ENCODE measurements at regions not wholly inside any gene's neighbourhood (a gene's known extent, or its start where the extent isn't known, plus 50 kb on each side); places are given as distances from the start of the nearest gene placed in this dataset.

GRCh38 chr11:109554951-109555350 lies 133.0 kb downstream of the C11orf87 start:
- no peak for DNase-seq (ENCODE audit: low read depth in 2 of 2)

- DNase-seq (ENCODE audit: low read depth in 2 of 2): no peak
Measured at GRCh38 chr11:109564241-109564640, 142.3 kb downstream of the C11orf87 start.

- DNase-seq (ENCODE audit: low read depth in 2 of 2): no peak
Measured at GRCh38 chr11:109582470-109582869, 160.5 kb downstream of the C11orf87 start.

- no peak for DNase-seq (ENCODE audit: low read depth in 2 of 2)
Measured at GRCh38 chr11:109584001-109584972, 162.3 kb downstream of the C11orf87 start.

- no peak for DNase-seq (ENCODE audit: low read depth in 2 of 2)
Measured at GRCh38 chr11:109586789-109587188, 164.8 kb downstream of the C11orf87 start.

DNA sequence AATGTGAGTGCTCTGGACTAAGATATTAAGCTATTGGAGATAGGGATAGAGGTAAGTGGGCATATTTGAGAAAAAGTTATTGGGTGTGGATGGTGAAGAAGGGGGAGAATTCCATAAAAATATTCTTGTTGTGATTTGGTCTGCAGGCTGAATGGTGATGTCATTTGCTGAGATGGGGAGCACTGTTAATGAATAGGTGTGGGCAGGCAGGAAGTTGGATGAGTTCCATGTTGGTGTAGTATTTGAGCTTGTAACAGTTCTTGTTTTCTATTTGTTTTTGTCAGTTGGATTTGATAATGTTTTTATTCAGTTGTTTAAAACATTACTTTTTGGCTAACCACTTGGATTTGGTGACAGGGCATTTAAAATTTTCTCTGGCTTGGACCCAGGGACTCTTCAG lies 168.8 kb downstream of the C11orf87 start:
- no peak for DNase-seq (ENCODE audit: low read depth in 2 of 2)

DNA sequence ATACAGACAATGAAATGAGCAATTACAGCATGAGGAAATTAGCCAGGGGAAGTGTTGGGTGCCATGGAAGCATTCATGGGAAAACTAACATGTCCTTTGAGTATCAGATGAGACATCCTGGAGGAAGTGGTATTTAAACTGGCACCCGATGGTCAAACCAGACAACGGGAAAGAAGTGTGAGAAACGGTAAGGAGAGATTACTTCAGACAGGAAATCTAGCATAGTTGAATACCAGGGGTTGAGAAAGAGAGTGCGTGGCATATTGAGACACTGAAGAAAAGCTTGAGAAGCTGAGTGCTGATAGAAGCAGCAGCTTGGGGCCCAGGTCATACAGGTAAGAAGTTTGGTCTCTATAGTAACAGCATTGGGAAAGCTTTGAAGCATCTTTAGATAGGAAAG lies 175.3 kb downstream of the C11orf87 start:
- DNase-seq (ENCODE audit: low read depth in 2 of 2): no peak

DNA sequence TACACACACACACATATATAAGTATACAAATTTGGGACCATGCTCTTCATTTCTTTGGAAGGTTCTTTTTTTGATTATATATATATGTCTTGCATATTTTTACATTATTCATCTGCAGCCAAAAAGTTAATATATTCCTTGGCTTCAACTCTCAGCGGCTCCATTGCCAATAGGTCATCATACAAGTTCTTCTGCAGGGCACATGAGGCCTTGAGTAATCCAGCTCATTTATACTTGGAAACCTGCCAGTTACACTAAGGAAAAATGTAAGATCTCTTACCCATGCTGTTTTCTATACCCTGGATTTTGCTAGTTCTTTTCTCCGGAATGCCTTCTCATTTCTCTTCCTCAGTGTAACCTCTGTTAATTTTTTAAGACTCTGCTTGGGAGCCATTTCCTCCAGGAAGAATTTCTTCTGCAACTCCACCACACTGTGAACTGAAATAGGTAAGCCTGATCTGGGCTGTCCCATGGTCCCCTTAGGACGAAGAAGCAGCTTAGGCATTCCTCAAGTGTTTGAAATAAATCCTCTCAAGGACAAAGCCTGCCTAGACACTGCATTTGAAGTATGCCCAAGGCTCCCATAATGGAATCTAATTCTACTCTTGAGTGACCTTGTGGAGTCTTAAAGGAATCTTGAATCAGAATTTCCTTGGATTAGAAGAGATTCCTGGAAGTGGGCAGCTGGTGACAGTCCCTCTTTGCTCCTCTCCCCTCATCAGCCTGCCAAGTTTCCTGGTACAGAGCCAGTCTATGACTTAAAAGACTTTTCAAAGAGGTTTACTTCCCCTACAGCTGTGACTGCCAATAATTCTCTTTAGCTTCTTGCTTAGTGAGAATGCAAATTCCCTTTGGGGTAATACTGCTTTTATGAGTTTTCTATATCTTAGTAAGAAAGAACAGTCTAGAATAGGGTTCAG lies 182.8 kb downstream of the C11orf87 start:
- DNase-seq (ENCODE audit: low read depth in 2 of 2): no peak

GRCh38 chr11:109606256-109606655 lies 184.3 kb downstream of the C11orf87 start:
- no peak for DNase-seq (ENCODE audit: low read depth in 2 of 2)

- DNase-seq (ENCODE audit: low read depth in 2 of 2): no peak
Measured at GRCh38 chr11:109609454-109610185, 187.6 kb downstream of the C11orf87 start.

GRCh38 chr11:109612496-109612895 lies 190.5 kb downstream of the C11orf87 start:
- no peak for DNase-seq (ENCODE audit: low read depth in 2 of 2)

- no peak for DNase-seq (ENCODE audit: low read depth in 2 of 2)
Measured at GRCh38 chr11:109619498-109619897, 197.5 kb downstream of the C11orf87 start.

GRCh38 chr11:109629734-109630133 lies 207.7 kb downstream of the C11orf87 start:
- DNase-seq (ENCODE audit: low read depth in 2 of 2): no peak

DNA sequence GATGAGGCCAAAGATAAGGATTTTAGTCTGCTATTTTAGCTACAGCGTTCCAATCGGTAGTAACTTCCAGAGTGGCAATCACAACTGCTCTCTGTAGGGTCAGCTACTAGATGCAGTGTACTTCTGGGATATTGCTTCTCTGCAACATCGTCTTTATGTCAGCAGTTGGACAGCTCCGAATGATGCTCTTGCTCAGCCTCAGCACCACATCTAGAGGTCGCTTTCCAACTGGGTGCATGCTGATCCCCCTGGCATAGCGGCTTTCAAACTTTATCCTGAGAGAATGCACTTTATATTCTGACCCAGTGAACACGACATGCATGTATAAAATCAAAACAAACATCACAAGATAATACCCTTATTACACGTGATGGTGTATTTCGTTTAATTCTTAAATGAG lies 219.6 kb downstream of the C11orf87 start:
- no peak for DNase-seq (ENCODE audit: low read depth in 2 of 2)

GRCh38 chr11:109644152-109644551 lies 222.2 kb downstream of the C11orf87 start:
- no peak for DNase-seq (ENCODE audit: low read depth in 2 of 2)

GRCh38 chr11:109648804-109649203 lies 226.8 kb downstream of the C11orf87 start:
- no peak for DNase-seq (ENCODE audit: low read depth in 2 of 2)

GRCh38 chr11:109654091-109654490 lies 232.1 kb downstream of the C11orf87 start:
- no peak for DNase-seq (ENCODE audit: low read depth in 2 of 2)

GRCh38 chr11:109658190-109658589 lies 236.2 kb downstream of the C11orf87 start:
- no peak for DNase-seq (ENCODE audit: low read depth in 2 of 2)

DNA sequence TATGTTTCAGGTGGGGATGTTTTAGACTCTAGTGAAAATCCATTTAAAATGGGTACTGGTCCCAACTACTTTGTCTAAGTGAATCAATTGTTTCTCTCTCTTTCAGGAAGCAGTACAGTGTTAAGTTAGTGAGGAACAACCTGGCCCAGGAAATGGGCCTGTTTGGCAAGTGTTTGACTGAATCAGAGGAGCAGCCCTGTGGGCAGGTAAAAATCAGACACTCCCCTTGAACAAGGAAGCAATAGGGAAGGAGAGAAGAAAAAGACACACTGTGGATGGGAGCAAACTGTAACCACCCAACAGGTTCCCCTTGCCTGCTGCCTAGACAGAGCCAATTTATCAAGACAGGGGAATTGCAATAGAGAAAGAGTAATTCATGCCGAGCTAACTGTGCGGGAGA lies 245.7 kb downstream of the C11orf87 start:
- DNase-seq (ENCODE audit: low read depth in 2 of 2): no peak

DNA sequence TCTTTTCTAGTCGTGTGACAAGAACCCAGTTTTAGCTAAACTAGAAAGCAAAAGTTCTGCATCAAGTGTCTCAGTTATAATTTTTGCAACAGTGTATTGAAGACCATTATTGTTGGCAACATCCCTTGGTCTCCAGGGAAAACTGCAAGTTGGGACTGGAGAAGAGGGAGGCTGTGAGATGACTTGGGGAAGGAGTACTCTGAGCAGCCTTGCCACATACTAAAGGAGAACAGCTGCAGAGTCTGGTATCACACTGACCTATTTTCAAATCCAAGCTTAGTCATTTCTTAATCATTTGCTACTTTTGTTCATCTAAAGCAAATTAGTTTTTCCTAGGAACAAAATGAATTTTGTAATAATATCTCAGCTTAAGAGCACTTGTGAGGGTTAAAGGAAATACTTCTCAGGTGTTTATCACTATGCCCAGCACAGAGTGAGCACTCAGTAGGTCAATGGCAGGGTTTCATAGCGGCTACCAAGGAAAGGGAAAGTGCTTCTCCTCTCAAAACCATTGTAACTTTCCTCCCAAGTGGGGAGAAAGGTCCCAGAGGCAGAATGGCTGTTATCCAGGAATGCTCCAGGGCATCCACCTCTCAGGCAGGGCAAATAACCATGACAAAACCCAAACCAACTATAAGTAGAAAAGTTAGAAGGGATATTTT lies 247.1 kb downstream of the C11orf87 start:
- DNase-seq (ENCODE audit: low read depth in 2 of 2): no peak

GRCh38 chr11:109677231-109677630 lies 255.2 kb downstream of the C11orf87 start:
- no peak for DNase-seq (ENCODE audit: low read depth in 2 of 2)
